Ovary (tissue), 3 donors: ENCODE measurements at regions not wholly inside any gene's neighbourhood (a gene's known extent, or its start where the extent isn't known, plus 50 kb on each side); places are given as distances from the start of the nearest gene placed in this dataset.

Experiments used
- EP300 ChIP-seq: sonication (generic); formaldehyde crosslinking; IDR thresholded peaks from one replicate; pipeline ENCODE4 v1.6.1; 2017; ENCODE audit warnings: antibody characterized with exemption
- POLR2A ChIP-seq: fragments of 450-650 bp; IDR thresholded peaks from one replicate; pipeline ENCODE4 v1.6.1; 2017; ENCODE audit warnings: antibody characterized with exemption, mild to moderate bottlenecking, moderate library complexity
- TF ChIP-seq, protein P1 (sequence below), 3 donors: fragments of 450-650 bp in 2 of 3; fragments of 200-600 bp in 1 of 3; IDR thresholded peaks; one replicate each; pipeline versions ENCODE4 v1.5.1 to v1.8.0; 2016 to 2022; ENCODE audit warnings: antibody characterized with exemption in 3 of 3, mild to moderate bottlenecking in 1 of 3
- donor health status: DM: no; HTN: no; CAD: no.

DNA sequence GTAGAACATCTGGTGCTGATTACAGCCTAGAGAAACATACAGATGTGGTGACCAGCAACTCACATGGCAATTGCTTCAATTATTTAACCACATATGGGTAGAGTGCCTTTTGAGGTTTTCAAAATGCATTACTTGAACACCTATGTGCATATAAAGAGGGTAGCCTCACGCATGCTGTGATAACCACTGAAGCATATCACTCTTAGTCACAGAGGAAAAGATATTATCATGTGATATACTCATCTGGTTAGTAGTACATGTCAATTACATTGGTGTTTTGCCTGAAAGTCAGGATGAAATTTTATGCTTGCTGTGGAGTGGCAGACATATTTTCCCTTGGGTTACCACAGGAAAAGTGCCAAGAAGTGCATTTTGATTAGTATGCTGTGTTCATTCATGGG, 459.3 kb upstream of the AGTR1 start:
- TF ChIP-seq, protein P1, sequence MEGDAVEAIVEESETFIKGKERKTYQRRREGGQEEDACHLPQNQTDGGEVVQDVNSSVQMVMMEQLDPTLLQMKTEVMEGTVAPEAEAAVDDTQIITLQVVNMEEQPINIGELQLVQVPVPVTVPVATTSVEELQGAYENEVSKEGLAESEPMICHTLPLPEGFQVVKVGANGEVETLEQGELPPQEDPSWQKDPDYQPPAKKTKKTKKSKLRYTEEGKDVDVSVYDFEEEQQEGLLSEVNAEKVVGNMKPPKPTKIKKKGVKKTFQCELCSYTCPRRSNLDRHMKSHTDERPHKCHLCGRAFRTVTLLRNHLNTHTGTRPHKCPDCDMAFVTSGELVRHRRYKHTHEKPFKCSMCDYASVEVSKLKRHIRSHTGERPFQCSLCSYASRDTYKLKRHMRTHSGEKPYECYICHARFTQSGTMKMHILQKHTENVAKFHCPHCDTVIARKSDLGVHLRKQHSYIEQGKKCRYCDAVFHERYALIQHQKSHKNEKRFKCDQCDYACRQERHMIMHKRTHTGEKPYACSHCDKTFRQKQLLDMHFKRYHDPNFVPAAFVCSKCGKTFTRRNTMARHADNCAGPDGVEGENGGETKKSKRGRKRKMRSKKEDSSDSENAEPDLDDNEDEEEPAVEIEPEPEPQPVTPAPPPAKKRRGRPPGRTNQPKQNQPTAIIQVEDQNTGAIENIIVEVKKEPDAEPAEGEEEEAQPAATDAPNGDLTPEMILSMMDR (IDR thresholded peaks at IDR 0.05): no peak
- no peak for TF ChIP-seq EP300
- TF ChIP-seq POLR2A: no peak
